H1 (cell line): ENCODE measurements at regions not wholly inside any gene's neighbourhood (a gene's known extent, or its start where the extent isn't known, plus 50 kb on each side); places are given as distances from the start of the nearest gene placed in this dataset.

Experiments used
- CTCF ChIA-PET: fragments of 300-600 bp; sonication (Branson Sonifier 250); formaldehyde crosslinking; loops from one replicate; lab custom pipeline; 2021; ENCODE audit not compliant: partially characterized antibody; lab: Charles Lee
- POLR2A ChIA-PET: fragments of 300-600 bp; sonication (Branson Sonifier 250); formaldehyde crosslinking; loops from one replicate; lab custom pipeline; 2021; ENCODE audit warnings: inconsistent platforms; ENCODE audit not compliant: partially characterized antibody; lab: Charles Lee
- DNase-seq, 2 experiments: peaks; one replicate each; pipeline versions ENCODE4 v3.0.0 to v3.0.0-alpha.2; 2010 to 2022; ENCODE audit warnings: low spot score in 2 of 2, low read depth in 1 of 2, mixed read lengths in 1 of 2
- FAIRE-seq: peaks from 2 replicates; lab custom pipeline; 2011; peaks lifted over from hg19 to GRCh38; lab: Jason Lieb, UNC
- H2AFZ ChIP-seq: 2 replicates; pipeline ENCODE4 v1.8.1; 2012; ENCODE audit warnings: low read length, inconsistent platforms
- H2AK5ac ChIP-seq: 2 replicates; pipeline ENCODE4 v1.6.1; 2013; ENCODE audit warnings: low read depth, low read length
- H2BK120ac ChIP-seq: replicated peaks from 2 replicates; pipeline ENCODE3; 2013; ENCODE audit warnings: low read depth, low read length, inconsistent platforms
- H2BK12ac ChIP-seq: 2 replicates; pipeline ENCODE4 v1.6.1; 2013; ENCODE audit warnings: low read depth, low read length
- H2BK15ac ChIP-seq: 2 replicates; pipeline ENCODE4 v1.6.1; 2013; ENCODE audit warnings: low read length
- H2BK20ac ChIP-seq: 2 replicates; pipeline ENCODE4 v1.6.1; 2013; ENCODE audit warnings: low read length
- H2BK5ac ChIP-seq: 2 replicates; pipeline ENCODE4 v1.6.1; 2013; ENCODE audit warnings: low read depth, low read length
- H3K14ac ChIP-seq: 2 replicates; pipeline ENCODE4 v1.6.1; 2013; ENCODE audit warnings: inconsistent platforms; ENCODE audit not compliant: insufficient read length
- H3K18ac ChIP-seq: 2 replicates; pipeline ENCODE4 v1.6.1; 2013; ENCODE audit warnings: low read length; ENCODE audit errors: extremely low read depth
- H3K23ac ChIP-seq: 2 replicates; pipeline ENCODE4 v1.6.1; 2013; ENCODE audit warnings: inconsistent platforms; ENCODE audit not compliant: insufficient read length
- H3K23me2 ChIP-seq: 2 replicates; pipeline ENCODE4 v1.6.1; 2013; ENCODE audit warnings: low read depth, low read length
- H3K27ac ChIP-seq: 2 replicates; pipeline ENCODE4 v1.6.1; 2011; ENCODE audit warnings: low read depth, low read length, inconsistent platforms
- H3K27me3 ChIP-seq, 4 experiments: replicated peaks in 1 of 4; 1 replicate in 1 of 4; 2 replicates in 3 of 4; pipeline versions ENCODE4 v1.6.1 to v1.8.1; 2011 to 2013; ENCODE audit warnings: low read length in 3 of 4, mild to moderate bottlenecking in 3 of 4, inconsistent platforms in 2 of 4, mixed read lengths in 2 of 4, moderate library complexity in 1 of 4; ENCODE audit not compliant: control insufficient read depth in 3 of 4, insufficient read depth in 3 of 4; ENCODE audit errors: extremely low read depth in 1 of 4
- H3K36me3 ChIP-seq, 4 experiments: 2 replicates each; pipeline versions ENCODE4 v1.6.1 to v1.8.1; 2011 to 2013; ENCODE audit warnings: mild to moderate bottlenecking in 4 of 4, low read length in 3 of 4, moderate library complexity in 2 of 4, control low read depth in 1 of 4, inconsistent platforms in 1 of 4; ENCODE audit not compliant: insufficient read depth in 4 of 4, control insufficient read depth in 2 of 4
- H3K4ac ChIP-seq: replicated peaks from 2 replicates; pipeline ENCODE3; 2013; ENCODE audit warnings: low read length, low read depth, mixed read lengths, inconsistent platforms; ENCODE audit not compliant: insufficient read length
- H3K4me1 ChIP-seq, 4 experiments: replicated peaks in 1 of 4; 1 replicate in 1 of 4; 2 replicates in 3 of 4; pipeline versions ENCODE4 v1.6.1 to v1.8.1; 2011 to 2013; ENCODE audit warnings: low read length in 3 of 4, inconsistent platforms in 2 of 4, mixed read lengths in 1 of 4; ENCODE audit not compliant: insufficient read depth in 4 of 4, control insufficient read depth in 3 of 4
- H3K4me2 ChIP-seq, 2 experiments: 2 replicates each; pipeline versions ENCODE4 v1.6.1 to v1.8.1; 2011 to 2013; ENCODE audit warnings: low read depth in 2 of 2, low read length in 2 of 2, control low read depth in 1 of 2, inconsistent platforms in 1 of 2, mild to moderate bottlenecking in 1 of 2; ENCODE audit not compliant: insufficient read depth in 1 of 2
- H3K4me3 ChIP-seq, 4 experiments: fragments of 200-600, 300-600 bp in 1 of 4; sonication (generic), shearing (Covaris generic), sonication (Bioruptor Twin) in 1 of 4; 2 replicates each; pipeline versions ENCODE4 v1.5.1 to v1.8.1; 2011 to 2016; ENCODE audit warnings: low read length in 4 of 4, low read depth in 3 of 4, control low read depth in 2 of 4, inconsistent platforms in 2 of 4, mild to moderate bottlenecking in 2 of 4, mixed read lengths in 1 of 4, moderate library complexity in 1 of 4; ENCODE audit not compliant: insufficient read depth in 2 of 4; ENCODE audit errors: extremely low read depth in 1 of 4
- H3K56ac ChIP-seq: replicated peaks from 2 replicates; pipeline ENCODE3; 2013; ENCODE audit warnings: low read depth, mild to moderate bottlenecking, mixed read lengths, low read length, inconsistent platforms; ENCODE audit not compliant: insufficient read length
- H3K79me1 ChIP-seq: 2 replicates; pipeline ENCODE4 v1.6.1; 2013; ENCODE audit warnings: low read depth, low read length, control low read depth
- H3K79me2 ChIP-seq, 2 experiments: 2 replicates each; pipeline versions ENCODE4 v1.6.1 to v1.8.1; 2012 to 2013; ENCODE audit warnings: low read length in 2 of 2, mild to moderate bottlenecking in 2 of 2, inconsistent platforms in 1 of 2; ENCODE audit not compliant: insufficient read depth in 2 of 2, control insufficient read depth in 1 of 2
- H3K9ac ChIP-seq, 4 experiments: replicated peaks in 1 of 4; 1 replicate in 1 of 4; 2 replicates in 3 of 4; pipeline versions ENCODE4 v1.6.1 to v1.8.1; 2011 to 2013; ENCODE audit warnings: low read depth in 3 of 4, low read length in 3 of 4, control low read depth in 2 of 4, mild to moderate bottlenecking in 2 of 4, moderate library complexity in 2 of 4, inconsistent platforms in 1 of 4; ENCODE audit errors: extremely low read depth in 1 of 4
- H3K9me3 ChIP-seq, 2 experiments: 2 replicates each; pipeline versions ENCODE4 v1.6.1 to v1.8.1; 2012 to 2013; ENCODE audit warnings: mild to moderate bottlenecking in 2 of 2, moderate library complexity in 2 of 2, control low read depth in 1 of 2, inconsistent platforms in 1 of 2, low read depth in 1 of 2, low read length in 1 of 2, mixed read lengths in 1 of 2; ENCODE audit not compliant: insufficient read depth in 2 of 2
- H4K20me1 ChIP-seq, 2 experiments: replicated peaks in 1 of 2; 2 replicates each; pipeline versions ENCODE3 to v1.8.1; 2011 to 2013; ENCODE audit warnings: inconsistent platforms in 2 of 2, low read length in 2 of 2, mild to moderate bottlenecking in 1 of 2; ENCODE audit not compliant: insufficient read depth in 2 of 2, control insufficient read depth in 1 of 2
- H4K5ac ChIP-seq: 2 replicates; pipeline ENCODE4 v1.6.1; 2013; ENCODE audit warnings: low read length, low read depth, mixed read lengths, inconsistent platforms; ENCODE audit not compliant: insufficient read length
- H4K8ac ChIP-seq: 2 replicates; pipeline ENCODE4 v1.8.0; 2013; ENCODE audit warnings: mild to moderate bottlenecking, moderate library complexity, low read length, inconsistent platforms; ENCODE audit not compliant: insufficient read depth; ENCODE audit errors: extremely low read depth
- H4K91ac ChIP-seq: replicated peaks from 2 replicates; pipeline ENCODE3; 2013; ENCODE audit warnings: low read length, mixed read lengths, inconsistent platforms; ENCODE audit not compliant: insufficient read length
- ATF3 ChIP-seq: IDR thresholded peaks from 2 replicates; pipeline ENCODE4 v1.6.1; 2011; ENCODE audit warnings: low read depth, mild to moderate bottlenecking, low read length; ENCODE audit not compliant: insufficient read depth
- SIN3A ChIP-seq, 2 experiments: IDR thresholded peaks in 1 of 2; conservative IDR thresholded peaks in 1 of 2; 2 replicates each; pipeline ENCODE4 v1.6.1; 2011 to 2012; ENCODE audit warnings: low read length in 2 of 2, improper control_type of control experiment in 1 of 2, low read depth in 1 of 2, mild to moderate bottlenecking in 1 of 2
- SUZ12 ChIP-seq: fragments of 200-600 bp; sonication (generic); IDR thresholded peaks from 2 replicates; pipeline ENCODE4 v1.6.1; 2012; ENCODE audit warnings: mild to moderate bottlenecking, inconsistent platforms, low read length, moderate library complexity, mixed read lengths

GRCh38 chr11:21636561-21636960, 556.3 kb upstream of the ANO5 start:
- H4K8ac ChIP-seq, result no peak overlapping the region
- FAIRE-seq, result no peak
- DNase-seq, result no peak
- H3K27me3 ChIP-seq, result no peaks in the 10 kb centered on the region
- no peak overlapping the region for H2AK5ac ChIP-seq
- CTCF ChIA-PET, result no interaction called here
- H2AFZ ChIP-seq, result no peak overlapping the region
- H3K4me2 ChIP-seq, result no peak overlapping the region
- no peak overlapping the region for H3K4ac ChIP-seq
- H3K23ac ChIP-seq, result no peak overlapping the region
- no peaks in the 10 kb centered on the region for H3K23me2 ChIP-seq
- H4K91ac ChIP-seq, result no peak overlapping the region
- no peak overlapping the region for H3K14ac ChIP-seq
- H3K4me1 ChIP-seq, result no peaks in the 10 kb centered on the region
- no peak overlapping the region for H3K18ac ChIP-seq
- H3K79me1 ChIP-seq, result no peaks in the 10 kb centered on the region
- H2BK120ac ChIP-seq, result no peak overlapping the region
- no peak overlapping the region for H2BK20ac ChIP-seq
- H3K27ac ChIP-seq, result no peak overlapping the region
- no peak overlapping the region for H2BK15ac ChIP-seq
- no peaks in the 10 kb centered on the region for H4K20me1 ChIP-seq
- H2BK5ac ChIP-seq, result no peak overlapping the region
- no peak overlapping the region for H2BK12ac ChIP-seq
- no peak overlapping the region for H3K9ac ChIP-seq
- POLR2A ChIA-PET, result no interaction called here
- H3K9me3 ChIP-seq, result no peaks in the 10 kb centered on the region
- H3K56ac ChIP-seq, result no peak overlapping the region
- no peak overlapping the region for H3K4me3 ChIP-seq
- no peaks in the 10 kb centered on the region for H3K79me2 ChIP-seq
- H3K36me3 ChIP-seq, result no peaks in the 10 kb centered on the region
- H4K5ac ChIP-seq, result no peak overlapping the region
- TF ChIP-seq SIN3A (conservative IDR thresholded peaks at IDR 0.05 in 1 of 2, IDR thresholded peaks at IDR 0.05 in 1 of 2; ENCODE audit: low read depth in 1 of 2, low read length in 2 of 2) (no peak), SUZ12 (no peak), ATF3 (no peak)
